IMR-90 (cell line): ENCODE measurements at regions not wholly inside any gene's neighbourhood (a gene's known extent, or its start where the extent isn't known, plus 50 kb on each side); places are given as distances from the start of the nearest gene placed in this dataset.

Experiments used
- ATAC-seq: fragments of 200-7000 bp; cut with Tn5 transposase; 2 replicates; pipeline ENCODE4 v1.9.1; 2020; ENCODE audit warnings: low read depth, mild to moderate bottlenecking, moderate library complexity
- BruUV-seq: library from RNA; stranded (reverse); fragments of 400-500 nt; replicated peaks from 2 replicates; lab custom pipeline; 2021; lab: Mats Ljungman, UMichigan
- CTCF ChIA-PET: fragments of 300-600 bp; formaldehyde crosslinking; extraction: SDS; loops from one replicate; lab custom pipeline; 2021; ENCODE audit warnings: antibody characterized with exemption; lab: Yijun Ruan, JAX
- POLR2A ChIA-PET: fragments of 300-600 bp; sonication (Branson Sonifier 250); formaldehyde crosslinking; loops from one replicate; lab custom pipeline; 2022; ENCODE audit warnings: antibody characterized with exemption; ENCODE audit not compliant: unreplicated experiment; lab: Charles Lee
- DNase-seq: peaks from one replicate; pipeline ENCODE4 v3.0.0; 2013
- H2AFZ ChIP-seq: replicated peaks from 2 replicates; pipeline ENCODE3; 2013; ENCODE audit warnings: low read length, mild to moderate bottlenecking; ENCODE audit not compliant: poor library complexity
- H2AK5ac ChIP-seq: 2 replicates; pipeline ENCODE4 v1.6.1; 2013; ENCODE audit warnings: low read depth, low read length, inconsistent platforms
- H2AK9ac ChIP-seq: replicated peaks from 2 replicates; pipeline ENCODE3; 2013; ENCODE audit warnings: mild to moderate bottlenecking, low read depth, low read length, moderate library complexity; ENCODE audit not compliant: poor library complexity
- H2BK120ac ChIP-seq: 2 replicates; pipeline ENCODE4 v1.6.1; 2013; ENCODE audit warnings: low read depth, low read length, inconsistent platforms
- H2BK15ac ChIP-seq: 3 replicates; pipeline ENCODE4 v1.6.1; 2013; ENCODE audit warnings: low read depth, low read length, inconsistent platforms
- H2BK20ac ChIP-seq: 2 replicates; pipeline ENCODE4 v1.6.1; 2013; ENCODE audit warnings: low read depth, mild to moderate bottlenecking, inconsistent platforms, low read length, moderate library complexity
- H2BK5ac ChIP-seq: 2 replicates; pipeline ENCODE4 v1.6.1; 2013; ENCODE audit warnings: mild to moderate bottlenecking, low read depth, low read length, inconsistent platforms; ENCODE audit not compliant: poor library complexity, severe bottlenecking
- H3K14ac ChIP-seq: replicated peaks from 2 replicates; pipeline ENCODE4 v1.6.1; 2013; ENCODE audit warnings: low read depth, low read length, inconsistent platforms
- H3K18ac ChIP-seq: 2 replicates; pipeline ENCODE4 v1.6.1; 2013; ENCODE audit warnings: low read depth, low read length, control low read depth
- H3K23ac ChIP-seq: 2 replicates; pipeline ENCODE4 v1.6.1; 2013; ENCODE audit warnings: low read depth, low read length, inconsistent platforms
- H3K27ac ChIP-seq: 2 replicates; pipeline ENCODE4 v1.5.1; 2013; ENCODE audit warnings: mild to moderate bottlenecking, control low read depth, low read length; ENCODE audit not compliant: insufficient read depth
- H3K27me3 ChIP-seq: 2 replicates; pipeline ENCODE4 v1.6.1; 2013; ENCODE audit warnings: low read length; ENCODE audit not compliant: control insufficient read depth, insufficient read depth
- H3K36me3 ChIP-seq: 2 replicates; pipeline ENCODE4 v1.6.1; 2013; ENCODE audit warnings: low read length, mixed read lengths; ENCODE audit not compliant: control insufficient read depth, insufficient read depth
- H3K4ac ChIP-seq: 2 replicates; pipeline ENCODE4 v1.6.1; 2013; ENCODE audit warnings: low read depth, low read length, inconsistent platforms
- H3K4me1 ChIP-seq: 2 replicates; pipeline ENCODE4 v1.6.1; 2013; ENCODE audit warnings: low read length, mixed read lengths; ENCODE audit not compliant: control insufficient read depth, insufficient read depth
- H3K4me2 ChIP-seq: 2 replicates; pipeline ENCODE4 v1.6.1; 2013; ENCODE audit warnings: low read depth, mild to moderate bottlenecking, control low read depth, low read length, moderate library complexity
- H3K4me3 ChIP-seq: 2 replicates; pipeline ENCODE4 v1.5.1; 2013; ENCODE audit warnings: low read depth, mild to moderate bottlenecking, control low read depth, low read length, moderate library complexity; ENCODE audit not compliant: insufficient read depth
- H3K56ac ChIP-seq: 2 replicates; pipeline ENCODE4 v1.6.1; 2013; ENCODE audit warnings: low read length, inconsistent platforms; ENCODE audit not compliant: insufficient read depth; ENCODE audit errors: extremely low read depth
- H3K79me1 ChIP-seq, 2 experiments: 2 replicates each; pipeline ENCODE4 v1.6.1; 2013; ENCODE audit warnings: low read length in 2 of 2, inconsistent platforms in 1 of 2, low read depth in 1 of 2
- H3K9ac ChIP-seq: 2 replicates; pipeline ENCODE4 v1.6.1; 2013; ENCODE audit warnings: low read depth, low read length, control low read depth
- H3K9me1 ChIP-seq: 2 replicates; pipeline ENCODE4 v1.6.1; 2013; ENCODE audit warnings: low read length, inconsistent platforms; ENCODE audit not compliant: insufficient read depth
- H3K9me3 ChIP-seq: 2 replicates; pipeline ENCODE4 v1.6.1; 2013; ENCODE audit warnings: low read length; ENCODE audit not compliant: control insufficient read depth, insufficient read depth
- H4K20me1 ChIP-seq: 2 replicates; pipeline ENCODE4 v1.6.1; 2013; ENCODE audit warnings: low read length, inconsistent platforms; ENCODE audit not compliant: insufficient read depth
- H4K5ac ChIP-seq: 2 replicates; pipeline ENCODE4 v1.6.1; 2013; ENCODE audit warnings: mild to moderate bottlenecking, low read depth, low read length, control low read depth
- H4K8ac ChIP-seq, 2 experiments: 2 replicates each; pipeline ENCODE4 v1.6.1; 2013; ENCODE audit warnings: low read depth in 2 of 2, low read length in 2 of 2, control low read depth in 1 of 2, inconsistent platforms in 1 of 2
- H4K91ac ChIP-seq: 2 replicates; pipeline ENCODE4 v1.6.1; 2013; ENCODE audit warnings: low read depth, low read length, inconsistent platforms; ENCODE audit not compliant: insufficient read depth
- BHLHE40 ChIP-seq: fragments of 150-350 bp; IDR thresholded peaks from 2 replicates; pipeline ENCODE4 v1.6.1; 2016; ENCODE audit warnings: mild to moderate bottlenecking, low read depth, low read length
- CEBPB ChIP-seq: IDR thresholded peaks from 2 replicates; pipeline ENCODE4 v1.6.1; 2012; ENCODE audit warnings: low read depth, low read length, improper control_type of control experiment
- CHD1 ChIP-seq: IDR thresholded peaks from 2 replicates; pipeline ENCODE4 v1.6.1; 2012; ENCODE audit warnings: low read depth, low read length, improper control_type of control experiment
- CTCF ChIP-seq: conservative IDR thresholded peaks from 2 replicates; pipeline ENCODE4 v1.5.1; 2012; ENCODE audit warnings: mild to moderate bottlenecking, low read depth, low read length, improper control_type of control experiment
- ELK1 ChIP-seq: fragments of 150-350 bp; IDR thresholded peaks from 2 replicates; pipeline ENCODE4 v1.6.1; 2016; ENCODE audit warnings: low read depth, mild to moderate bottlenecking, low read length, moderate library complexity, borderline replicate concordance
- FOS ChIP-seq: fragments of 150-350 bp; IDR thresholded peaks from 2 replicates; pipeline ENCODE4 v1.6.1; 2016; ENCODE audit warnings: low read depth, low read length
- MAFK ChIP-seq: IDR thresholded peaks from 2 replicates; pipeline ENCODE4 v1.6.1; 2012; ENCODE audit warnings: low read depth, low read length, improper control_type of control experiment
- MAZ ChIP-seq: IDR thresholded peaks from 2 replicates; pipeline ENCODE4 v1.6.1; 2012; ENCODE audit warnings: low read depth, mild to moderate bottlenecking, low read length, improper control_type of control experiment, moderate library complexity, borderline replicate concordance
- MXI1 ChIP-seq: IDR thresholded peaks from 2 replicates; pipeline ENCODE4 v1.6.1; 2012; ENCODE audit warnings: low read depth, mild to moderate bottlenecking, low read length, moderate library complexity, borderline replicate concordance
- NFE2L2 ChIP-seq: fragments of 150-350 bp; IDR thresholded peaks from 2 replicates; pipeline ENCODE4 v1.6.1; 2016; ENCODE audit warnings: low read depth, mild to moderate bottlenecking, low read length
- POLR2A ChIP-seq: IDR thresholded peaks from 2 replicates; pipeline ENCODE4 v1.6.1; 2012; ENCODE audit warnings: mild to moderate bottlenecking, low read depth, low read length
- RAD21 ChIP-seq: IDR thresholded peaks from 2 replicates; pipeline ENCODE4 v1.6.1; 2012; ENCODE audit warnings: low read length, improper control_type of control experiment
- RCOR1 ChIP-seq: IDR thresholded peaks from 2 replicates; pipeline ENCODE4 v1.6.1; 2012; ENCODE audit warnings: mild to moderate bottlenecking, low read length, improper control_type of control experiment; ENCODE audit not compliant: insufficient replicate concordance
- RFX5 ChIP-seq: IDR thresholded peaks from 2 replicates; pipeline ENCODE4 v1.8.0; 2012; ENCODE audit warnings: low read depth, mild to moderate bottlenecking, low read length, moderate library complexity
- SMC3 ChIP-seq: fragments of 150-350 bp; IDR thresholded peaks from 2 replicates; pipeline ENCODE4 v1.6.1; 2016; ENCODE audit warnings: low read depth, mild to moderate bottlenecking, antibody characterized with exemption, low read length, moderate library complexity
- USF2 ChIP-seq: fragments of 150-350 bp; IDR thresholded peaks from 2 replicates; pipeline ENCODE4 v1.6.1; 2017; ENCODE audit warnings: mild to moderate bottlenecking, antibody characterized with exemption, low read length, low read depth
- WGBS, 2 experiments: methylation state at CpG; one replicate each; pipeline versions ENCODE4 v1.1.5 to v1.1.7; 2013; ENCODE audit warnings: missing lambda C conversion rate in 2 of 2; ENCODE audit not compliant: insufficient read length in 1 of 2; ENCODE audit errors: extremely low coverage in 2 of 2; 5-methylcytosine and 5-hydroxymethylcytosine counted together
- dilution Hi-C: fragments of 300-500 bp; cut with HindIII; formaldehyde crosslinking; loops from one replicate; pipeline ENCODE4 v1.14.3; 2018; ENCODE audit warnings: low sequenced_read_pairs; ENCODE audit not compliant: unreplicated experiment
- in situ Hi-C: fragments of 300-500 bp; cut with MboI; formaldehyde crosslinking; loops from 3 replicates; pipeline ENCODE4 v1.14.3; 2019; ENCODE audit warnings: low sequenced_read_pairs, inconsistent platforms, mixed read lengths
- intact Hi-C: fragments of 100-400 bp; cut with micrococcal nuclease; formaldehyde crosslinking; loops from 2 replicates; pipeline ENCODE4 v1.10.0; 2022

GRCh38 chr3:174685796-174686195 is 173.3 kb upstream of the NAALADL2 start:
- POLR2A ChIA-PET, result no interaction called here
- no peaks in the 10 kb centered on the region for H3K79me1 ChIP-seq
- H3K9me3 ChIP-seq, result no peaks in the 10 kb centered on the region
- no peak overlapping the region for H2AK9ac ChIP-seq
- DNase-seq (no peak), ATAC-seq (no peak)
- dilution Hi-C loops, result no loop called here
- H4K5ac ChIP-seq, result no peak overlapping the region
- H3K4me3 ChIP-seq, result no peak overlapping the region
- no peak overlapping the region for H4K8ac ChIP-seq
- H2AFZ ChIP-seq, result no peak overlapping the region
- H3K4ac ChIP-seq, result no peak overlapping the region
- no peak overlapping the region for H4K91ac ChIP-seq
- no peak overlapping the region for H2AK5ac ChIP-seq
- H3K36me3 ChIP-seq, result no peaks in the 10 kb centered on the region
- no peak for TF ChIP-seq MAFK
- TF ChIP-seq RCOR1, result no peak
- TF ChIP-seq CEBPB, result no peak
- TF ChIP-seq ELK1, result no peak
- no peak for TF ChIP-seq POLR2A
- TF ChIP-seq USF2, result no peak
- TF ChIP-seq RFX5, result no peak
- no peak for TF ChIP-seq NFE2L2
- TF ChIP-seq CTCF, result no peak
- no peak for TF ChIP-seq SMC3
- TF ChIP-seq FOS, result no peak
- no peak for TF ChIP-seq MAZ
- TF ChIP-seq BHLHE40, result no peak
- TF ChIP-seq RAD21, result no peak
- no peak for TF ChIP-seq CHD1
- TF ChIP-seq MXI1, result no peak
- H3K9me1 ChIP-seq, result no peaks in the 10 kb centered on the region
- in situ Hi-C loops, result no loop called here
- no CpG with 5 or more reads among the region's 4 CpGs for WGBS, 2 experiments
- no peak overlapping the region for H3K56ac ChIP-seq
- H2BK120ac ChIP-seq, result no peak overlapping the region
- CTCF ChIA-PET, result interaction anchor here (0.6 kb wide), 1 partner anchor 15 kb away, joined by 3 read pairs; no protein-coding TSS in a partner anchor
- H3K9ac ChIP-seq, result no peak overlapping the region
- no peak overlapping the region for H3K23ac ChIP-seq
- no peak overlapping the region for H2BK20ac ChIP-seq
- no peaks in the 10 kb centered on the region for H3K4me1 ChIP-seq
- H2BK5ac ChIP-seq, result no peak overlapping the region
- no peak overlapping the region for H3K4me2 ChIP-seq
- H2BK15ac ChIP-seq, result no peak overlapping the region
- H3K27ac ChIP-seq, result no peak overlapping the region
- H3K14ac ChIP-seq, result no peak overlapping the region
- no peaks in the 10 kb centered on the region for H3K27me3 ChIP-seq
- intact Hi-C loops, result no loop called here
- no peak overlapping the region for H3K18ac ChIP-seq
- no peaks in the 10 kb centered on the region for H4K20me1 ChIP-seq
- no TSS peak for BruUV-seq
